ENCODE measurements at regions not wholly inside any gene's neighbourhood (a gene's known extent, or its start where the extent isn't known, plus 50 kb on each side); places are given as distances from the start of the nearest gene placed in this dataset.

- DNase-seq: no peak
Observed at GRCh38 chr6:120620900-120621299, 713.4 kb downstream of the TBC1D32 start.

GRCh38 chr6:120615238-120615637, 719.0 kb downstream of the TBC1D32 start:
- no peak for DNase-seq

- no peak for DNase-seq
Observed at GRCh38 chr6:120614723-120615122, 719.6 kb downstream of the TBC1D32 start.

GRCh38 chr6:120608826-120609225, 725.5 kb downstream of the TBC1D32 start:
- DNase-seq: no peak

- no peak for DNase-seq
Observed at GRCh38 chr6:120606743-120607142, 727.5 kb downstream of the TBC1D32 start.

GRCh38 chr6:120604510-120604909, 729.8 kb downstream of the TBC1D32 start:
- no peak for DNase-seq

- DNase-seq: no peak
Observed at GRCh38 chr6:120590611-120591010, 743.7 kb downstream of the TBC1D32 start.

- DNase-seq: no peak
Observed at GRCh38 chr6:120588424-120588823, 745.9 kb downstream of the TBC1D32 start.

- DNase-seq: no peak
Observed at GRCh38 chr6:120587381-120587780, 746.9 kb downstream of the TBC1D32 start.

- DNase-seq: no peak
Observed at GRCh38 chr6:120584111-120584760, 750.0 kb downstream of the TBC1D32 start.

GRCh38 chr6:120576061-120576460, 758.2 kb downstream of the TBC1D32 start:
- DNase-seq: no peak

- DNase-seq: no peak
Observed at GRCh38 chr6:120569714-120570113, 764.6 kb downstream of the TBC1D32 start.

- no peak for DNase-seq
Observed at GRCh38 chr6:120564779-120565178, 769.5 kb downstream of the TBC1D32 start.

GRCh38 chr6:120558294-120558693, 776.0 kb downstream of the TBC1D32 start:
- DNase-seq: no peak

- DNase-seq: no peak
Observed at GRCh38 chr6:120557554-120557953, 776.7 kb downstream of the TBC1D32 start.

GRCh38 chr6:120556491-120556890, 777.8 kb downstream of the TBC1D32 start:
- DNase-seq: no peak

GRCh38 chr6:120553353-120553752, 780.9 kb downstream of the TBC1D32 start:
- no peak for DNase-seq

- no peak for DNase-seq
Observed at GRCh38 chr6:120545353-120545752, 788.9 kb downstream of the TBC1D32 start.

GRCh38 chr6:120534954-120535353, 799.3 kb downstream of the TBC1D32 start:
- DNase-seq: no peak

- no peak for DNase-seq
Observed at GRCh38 chr6:120526576-120526975, 807.7 kb downstream of the TBC1D32 start.

GRCh38 chr6:120514544-120514943, 819.7 kb downstream of the TBC1D32 start:
- DNase-seq: no peak

GRCh38 chr6:120511712-120512111, 822.6 kb downstream of the TBC1D32 start:
- no peak for DNase-seq

- no peak for DNase-seq
Observed at GRCh38 chr6:120498711-120499110, 835.6 kb downstream of the TBC1D32 start.

GRCh38 chr6:120496661-120497060, 837.6 kb downstream of the TBC1D32 start:
- DNase-seq: no peak

- DNase-seq: no peak
Observed at GRCh38 chr6:120493505-120493904, 840.8 kb downstream of the TBC1D32 start.

All from activated CD8-positive, alpha-beta memory T cell treated with anti-CD3 and anti-CD28 coated beads, Interleukin-2, amount 50 U/mL, for 48 hours (primary cell).